ENCODE measurements at regions not wholly inside any gene's neighbourhood (a gene's known extent, or its start where the extent isn't known, plus 50 kb on each side); places are given as distances from the start of the nearest gene placed in this dataset.

GRCh38 chr16:65876056-65876408 lies 490.5 kb upstream of the CDH5 start:
- H4K20me1 ChIP-seq (ENCODE audit: control insufficient read depth, insufficient read depth, low read depth, low read length) = no peaks in the 10 kb centered on the region
- H3K36me3 ChIP-seq (ENCODE audit: control insufficient read depth, low read length) = no peaks in the 10 kb centered on the region
- no peaks in the 10 kb centered on the region for H3K79me2 ChIP-seq (ENCODE audit: control insufficient read depth, low read length)
- H3K27ac ChIP-seq (ENCODE audit: low read depth, low read length) = no peak overlapping the region
- no peaks in the 10 kb centered on the region for H3K27me3 ChIP-seq (ENCODE audit: control insufficient read depth, low read length)
- H3K9me2 ChIP-seq (replicated peaks; ENCODE audit: control insufficient read depth, low read length) = no peaks in the 10 kb centered on the region
- no peaks in the 10 kb centered on the region for H3K4me1 ChIP-seq (ENCODE audit: control insufficient read depth, low read length)
- TF ChIP-seq CTCF (IDR thresholded peaks at IDR 0.05; ENCODE audit: low read depth, low read length, poor library complexity, severe bottlenecking) = no peak
- no peak for TF ChIP-seq EZH2phosphoT487 (IDR thresholded peaks at IDR 0.05; ENCODE audit: borderline replicate concordance, low read length)
- H3K4me2 ChIP-seq (ENCODE audit: low read length) = no peak overlapping the region
- no peaks in the 10 kb centered on the region for H3K9me3 ChIP-seq (ENCODE audit: control insufficient read depth, insufficient read depth, low read length)
- H3K4me3 ChIP-seq (ENCODE audit: low read length) = no peak overlapping the region
- no peaks in the 10 kb centered on the region for H3F3A ChIP-seq (ENCODE audit: control insufficient read depth, insufficient read depth)

- Histone ChIP-seq H3K4me3 (ENCODE audit: low read length) (no peak overlapping the region), H3K27ac (ENCODE audit: low read depth, low read length) (no peak overlapping the region), H3K9me2 (replicated peaks; ENCODE audit: control insufficient read depth, low read length) (no peaks in the 10 kb centered on the region), H3K4me2 (ENCODE audit: low read length) (no peak overlapping the region), H3F3A (ENCODE audit: control insufficient read depth, insufficient read depth) (no peaks in the 10 kb centered on the region), H3K9me3 (ENCODE audit: control insufficient read depth, insufficient read depth, low read length) (no peaks in the 10 kb centered on the region), H3K27me3 (ENCODE audit: control insufficient read depth, low read length) (no peaks in the 10 kb centered on the region), H3K4me1 (ENCODE audit: control insufficient read depth, low read length) (no peaks in the 10 kb centered on the region), H4K20me1 (ENCODE audit: control insufficient read depth, insufficient read depth, low read depth, low read length) (no peaks in the 10 kb centered on the region), H3K79me2 (ENCODE audit: control insufficient read depth, low read length) (no peaks in the 10 kb centered on the region), H3K36me3 (ENCODE audit: control insufficient read depth, low read length) (no peaks in the 10 kb centered on the region)
- TF ChIP-seq EZH2phosphoT487 (IDR thresholded peaks at IDR 0.05; ENCODE audit: borderline replicate concordance, low read length) (no peak), CTCF (IDR thresholded peaks at IDR 0.05; ENCODE audit: low read depth, low read length, poor library complexity, severe bottlenecking) (no peak)
Observed at GRCh38 chr16:65875381-65876055, 491.0 kb upstream of the CDH5 start.

- no peak overlapping the region for H3K27ac ChIP-seq (ENCODE audit: low read depth, low read length)
- H3K9me3 ChIP-seq (ENCODE audit: control insufficient read depth, insufficient read depth, low read length) = peaks cover 6% of the 10 kb centered on the region; the same call in 1 of the 2 replicates
- no peaks in the 10 kb centered on the region for H3K9me2 ChIP-seq (replicated peaks; ENCODE audit: control insufficient read depth, low read length)
- no peaks in the 10 kb centered on the region for H3K79me2 ChIP-seq (ENCODE audit: control insufficient read depth, low read length)
- no peaks in the 10 kb centered on the region for H3K4me1 ChIP-seq (ENCODE audit: control insufficient read depth, low read length)
- no peaks in the 10 kb centered on the region for H3K27me3 ChIP-seq (ENCODE audit: control insufficient read depth, low read length)
- no peak overlapping the region for H3K4me2 ChIP-seq (ENCODE audit: low read length)
- no peak for TF ChIP-seq EZH2phosphoT487 (IDR thresholded peaks at IDR 0.05; ENCODE audit: borderline replicate concordance, low read length)
- no peaks in the 10 kb centered on the region for H3K36me3 ChIP-seq (ENCODE audit: control insufficient read depth, low read length)
- no peaks in the 10 kb centered on the region for H4K20me1 ChIP-seq (ENCODE audit: control insufficient read depth, insufficient read depth, low read depth, low read length)
- no peak overlapping the region for H3K4me3 ChIP-seq (ENCODE audit: low read length)
- H3F3A ChIP-seq (ENCODE audit: control insufficient read depth, insufficient read depth) = no peaks in the 10 kb centered on the region
Observed at GRCh38 chr16:65869261-65869660, 497.2 kb upstream of the CDH5 start.

GRCh38 chr16:65867276-65867960 lies 499.1 kb upstream of the CDH5 start:
- Histone ChIP-seq H3K4me2 (ENCODE audit: low read length) (no peak overlapping the region), H3K9me3 (ENCODE audit: control insufficient read depth, insufficient read depth, low read length) (peaks cover 7% of the 10 kb centered on the region; the same call in 1 of the 2 replicates), H3K9me2 (replicated peaks; ENCODE audit: control insufficient read depth, low read length) (no peaks in the 10 kb centered on the region), H3K4me1 (ENCODE audit: control insufficient read depth, low read length) (no peaks in the 10 kb centered on the region), H3K27ac (ENCODE audit: low read depth, low read length) (no peak overlapping the region), H3K4me3 (ENCODE audit: low read length) (no peak overlapping the region), H3K36me3 (ENCODE audit: control insufficient read depth, low read length) (no peaks in the 10 kb centered on the region), H3K79me2 (ENCODE audit: control insufficient read depth, low read length) (no peaks in the 10 kb centered on the region), H3F3A (ENCODE audit: control insufficient read depth, insufficient read depth) (no peaks in the 10 kb centered on the region), H3K27me3 (ENCODE audit: control insufficient read depth, low read length) (no peaks in the 10 kb centered on the region), H4K20me1 (ENCODE audit: control insufficient read depth, insufficient read depth, low read depth, low read length) (no peaks in the 10 kb centered on the region)
- no peak for TF ChIP-seq EZH2phosphoT487 (IDR thresholded peaks at IDR 0.05; ENCODE audit: borderline replicate concordance, low read length)
- TF ChIP-seq CTCF (IDR thresholded peaks at IDR 0.05; ENCODE audit: low read depth, low read length, poor library complexity, severe bottlenecking) = no peak

All from DOHH2 (cell line).